ENCODE measurements at regions not wholly inside any gene's neighbourhood (a gene's known extent, or its start where the extent isn't known, plus 50 kb on each side); places are given as distances from the start of the nearest gene placed in this dataset.

DNA sequence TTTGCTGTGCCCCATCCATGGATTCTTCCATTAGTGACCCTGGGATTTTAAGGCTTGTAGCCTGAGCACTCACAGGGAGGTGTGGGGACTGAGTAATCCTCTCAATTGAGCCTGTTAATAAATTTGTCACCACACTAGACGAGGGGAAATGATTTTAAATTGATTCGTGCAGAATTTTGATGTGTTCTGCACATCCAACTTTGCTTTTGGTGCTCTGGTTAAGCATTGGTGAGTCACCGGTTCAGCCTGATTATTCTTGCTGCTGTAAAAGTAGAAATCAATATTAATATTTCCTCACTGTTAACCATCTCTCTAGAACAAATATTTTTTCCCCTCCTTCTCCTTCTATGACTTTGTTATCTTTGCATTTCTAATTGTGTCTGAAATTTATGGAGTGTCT, 482.0 kb downstream of the TSN start:
- no peak overlapping the region for H3K4me3 ChIP-seq (ENCODE audit: control insufficient read depth, low read depth, low read length)
- TF ChIP-seq, protein P1, sequence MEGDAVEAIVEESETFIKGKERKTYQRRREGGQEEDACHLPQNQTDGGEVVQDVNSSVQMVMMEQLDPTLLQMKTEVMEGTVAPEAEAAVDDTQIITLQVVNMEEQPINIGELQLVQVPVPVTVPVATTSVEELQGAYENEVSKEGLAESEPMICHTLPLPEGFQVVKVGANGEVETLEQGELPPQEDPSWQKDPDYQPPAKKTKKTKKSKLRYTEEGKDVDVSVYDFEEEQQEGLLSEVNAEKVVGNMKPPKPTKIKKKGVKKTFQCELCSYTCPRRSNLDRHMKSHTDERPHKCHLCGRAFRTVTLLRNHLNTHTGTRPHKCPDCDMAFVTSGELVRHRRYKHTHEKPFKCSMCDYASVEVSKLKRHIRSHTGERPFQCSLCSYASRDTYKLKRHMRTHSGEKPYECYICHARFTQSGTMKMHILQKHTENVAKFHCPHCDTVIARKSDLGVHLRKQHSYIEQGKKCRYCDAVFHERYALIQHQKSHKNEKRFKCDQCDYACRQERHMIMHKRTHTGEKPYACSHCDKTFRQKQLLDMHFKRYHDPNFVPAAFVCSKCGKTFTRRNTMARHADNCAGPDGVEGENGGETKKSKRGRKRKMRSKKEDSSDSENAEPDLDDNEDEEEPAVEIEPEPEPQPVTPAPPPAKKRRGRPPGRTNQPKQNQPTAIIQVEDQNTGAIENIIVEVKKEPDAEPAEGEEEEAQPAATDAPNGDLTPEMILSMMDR (conservative IDR thresholded peaks at IDR 0.05; ENCODE audit: control insufficient read depth, insufficient read depth, low read depth, low read length): no peak
- DNase-seq (ENCODE audit: low read depth): no peak

DNA sequence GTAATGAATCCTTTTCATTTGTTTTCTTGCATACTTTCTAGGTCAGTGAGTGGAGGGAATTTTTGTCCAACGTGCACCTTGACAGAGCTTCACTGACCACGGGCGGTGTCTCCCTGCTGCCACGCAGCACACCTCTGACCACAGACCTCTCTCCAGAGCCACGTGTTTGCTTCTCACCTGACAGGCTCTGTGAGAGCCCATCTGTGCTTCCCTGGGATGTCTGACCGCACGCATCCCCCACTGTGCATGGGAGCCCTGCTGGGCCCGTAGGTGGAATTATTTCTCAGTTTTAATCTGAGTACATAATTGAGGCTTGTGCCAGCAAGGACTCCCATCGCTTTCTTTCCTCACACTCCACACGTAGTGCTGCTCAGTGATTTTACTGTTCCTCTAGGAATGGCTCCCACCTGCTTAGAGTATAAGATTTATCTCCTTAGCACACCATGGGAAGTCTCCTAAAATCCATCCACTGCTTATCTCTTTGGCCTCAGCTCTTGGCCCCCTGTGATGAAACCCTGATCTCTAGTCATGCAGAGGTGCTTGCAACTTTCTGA, 482.6 kb downstream of the TSN start:
- no peak overlapping the region for H3K4me3 ChIP-seq (ENCODE audit: control insufficient read depth, low read depth, low read length)
- no peak for DNase-seq (ENCODE audit: low read depth)

DNA sequence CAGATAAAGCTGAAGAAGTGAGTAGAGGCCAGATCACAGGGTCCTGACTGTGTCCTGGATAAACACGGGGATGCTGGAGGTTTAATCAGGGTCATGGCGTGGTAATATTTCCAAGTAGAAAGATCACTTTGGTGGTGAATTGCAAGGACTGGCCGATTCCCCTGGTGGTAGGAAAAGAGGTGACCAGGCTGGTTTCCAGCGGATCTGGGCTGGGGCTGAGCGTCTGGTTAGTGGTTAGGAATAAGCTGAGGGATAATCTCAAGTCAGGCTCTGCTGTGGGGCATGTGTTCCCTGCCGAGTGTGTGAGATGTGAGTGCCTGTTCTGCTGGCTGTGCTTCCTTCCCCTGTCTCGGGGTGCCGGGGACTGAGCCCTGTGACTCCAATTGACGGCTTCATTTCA, 484.0 kb downstream of the TSN start:
- no peak for DNase-seq (ENCODE audit: low read depth)
- H3K4me3 ChIP-seq (ENCODE audit: control insufficient read depth, low read depth, low read length): no peak overlapping the region
- TF ChIP-seq, protein P1 (conservative IDR thresholded peaks at IDR 0.05; ENCODE audit: control insufficient read depth, insufficient read depth, low read depth, low read length): no peak

More for the DNA sequence above, 482.6 kb downstream of the TSN start:
- TF ChIP-seq, protein P1 (conservative IDR thresholded peaks at IDR 0.05; ENCODE audit: control insufficient read depth, insufficient read depth, low read depth, low read length): no peak

DNA sequence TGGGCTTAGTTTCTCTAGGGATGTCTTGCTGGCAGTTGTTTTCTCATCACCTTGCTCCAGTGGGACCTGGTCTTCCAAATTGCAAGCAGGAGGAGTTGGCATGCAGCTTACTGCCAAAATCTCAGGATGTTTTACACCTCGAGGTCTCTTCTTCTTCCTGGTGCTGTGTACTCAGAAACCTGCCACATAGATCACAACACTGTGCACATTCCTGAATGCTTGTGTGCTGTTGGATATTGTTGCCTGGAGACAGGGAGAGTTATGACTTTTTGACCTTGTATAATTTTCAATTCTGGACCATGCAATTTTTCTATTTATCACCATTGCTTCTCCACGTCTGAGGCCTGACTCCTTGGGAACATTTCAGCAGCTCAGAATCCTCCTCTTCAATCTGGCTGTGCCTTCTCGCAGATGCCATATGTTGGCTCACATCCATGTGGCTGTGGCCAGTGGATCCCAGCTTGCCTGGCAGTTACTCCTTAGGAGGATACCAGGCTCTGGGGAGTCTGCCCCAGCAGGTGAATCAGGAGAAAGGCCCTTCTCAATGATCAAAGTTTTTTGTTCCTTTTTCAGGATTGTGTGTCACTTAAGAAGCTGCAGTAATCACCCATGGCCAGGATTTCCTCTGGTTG, 489.3 kb downstream of the TSN start:
- DNase-seq (ENCODE audit: low read depth): no peak
- no peak overlapping the region for H3K4me3 ChIP-seq (ENCODE audit: control insufficient read depth, low read depth, low read length)
- TF ChIP-seq, protein P1 (conservative IDR thresholded peaks at IDR 0.05; ENCODE audit: control insufficient read depth, insufficient read depth, low read depth, low read length): no peak

DNA sequence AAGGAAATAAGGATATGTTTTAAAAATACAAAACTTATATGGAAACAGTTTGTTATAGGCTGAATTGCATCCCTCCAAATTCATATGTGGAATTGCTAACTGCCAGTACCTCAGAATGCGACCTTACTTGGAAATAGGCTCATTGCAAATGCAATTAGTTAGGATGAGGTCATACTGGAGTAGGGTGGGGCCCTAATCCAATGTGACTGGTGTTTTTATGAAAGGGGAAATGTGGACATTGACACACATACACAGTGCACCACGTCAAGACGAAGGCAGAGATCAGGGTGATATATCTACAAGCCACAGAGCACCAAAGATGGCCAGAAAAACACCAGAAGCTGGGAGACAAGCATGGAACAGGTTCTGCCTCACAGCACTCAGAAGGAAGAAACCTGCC, 494.2 kb downstream of the TSN start:
- H3K4me3 ChIP-seq (ENCODE audit: control insufficient read depth, low read depth, low read length): no peak overlapping the region
- DNase-seq (ENCODE audit: low read depth): no peak
- TF ChIP-seq, protein P1 (conservative IDR thresholded peaks at IDR 0.05; ENCODE audit: control insufficient read depth, insufficient read depth, low read depth, low read length): no peak

DNA sequence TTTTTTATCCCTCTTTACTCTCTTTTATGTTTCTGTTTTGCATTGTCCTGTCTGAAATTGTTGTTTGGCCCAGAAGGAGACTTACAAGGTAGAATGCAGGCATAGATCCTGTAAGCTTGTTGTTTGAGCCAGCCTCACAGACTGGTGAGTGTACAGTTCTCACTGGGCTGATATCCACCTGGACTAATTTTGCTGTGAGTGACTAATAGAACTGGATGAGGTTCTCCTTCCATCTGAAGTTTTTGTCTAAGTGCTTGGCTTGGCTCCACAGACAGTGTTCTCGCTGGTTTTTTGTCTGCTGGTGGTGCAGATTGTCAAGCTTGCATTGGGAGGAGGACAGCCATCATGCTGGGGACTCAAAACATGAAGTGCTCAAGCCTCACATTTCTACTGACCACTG, 495.7 kb downstream of the TSN start:
- no peak overlapping the region for H3K4me3 ChIP-seq (ENCODE audit: control insufficient read depth, low read depth, low read length)
- peak; percentile 28 for DNase-seq (ENCODE audit: low read depth)
- TF ChIP-seq, protein P1 (conservative IDR thresholded peaks at IDR 0.05; ENCODE audit: control insufficient read depth, insufficient read depth, low read depth, low read length): no peak

Measured in fibroblast of mammary gland (primary cell).